ENCODE measurements at regions not wholly inside any gene's neighbourhood (a gene's known extent, or its start where the extent isn't known, plus 50 kb on each side); places are given as distances from the start of the nearest gene placed in this dataset.

GRCh38 chr6:23446469-23446967, 679.5 kb upstream of the NRSN1 start:
- TF ChIP-seq, protein P1, sequence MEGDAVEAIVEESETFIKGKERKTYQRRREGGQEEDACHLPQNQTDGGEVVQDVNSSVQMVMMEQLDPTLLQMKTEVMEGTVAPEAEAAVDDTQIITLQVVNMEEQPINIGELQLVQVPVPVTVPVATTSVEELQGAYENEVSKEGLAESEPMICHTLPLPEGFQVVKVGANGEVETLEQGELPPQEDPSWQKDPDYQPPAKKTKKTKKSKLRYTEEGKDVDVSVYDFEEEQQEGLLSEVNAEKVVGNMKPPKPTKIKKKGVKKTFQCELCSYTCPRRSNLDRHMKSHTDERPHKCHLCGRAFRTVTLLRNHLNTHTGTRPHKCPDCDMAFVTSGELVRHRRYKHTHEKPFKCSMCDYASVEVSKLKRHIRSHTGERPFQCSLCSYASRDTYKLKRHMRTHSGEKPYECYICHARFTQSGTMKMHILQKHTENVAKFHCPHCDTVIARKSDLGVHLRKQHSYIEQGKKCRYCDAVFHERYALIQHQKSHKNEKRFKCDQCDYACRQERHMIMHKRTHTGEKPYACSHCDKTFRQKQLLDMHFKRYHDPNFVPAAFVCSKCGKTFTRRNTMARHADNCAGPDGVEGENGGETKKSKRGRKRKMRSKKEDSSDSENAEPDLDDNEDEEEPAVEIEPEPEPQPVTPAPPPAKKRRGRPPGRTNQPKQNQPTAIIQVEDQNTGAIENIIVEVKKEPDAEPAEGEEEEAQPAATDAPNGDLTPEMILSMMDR (conservative IDR thresholded peaks at IDR 0.05; ENCODE audit: low read depth, low read length), result peak; percentile 76
- no peak overlapping the region for H3K4me3 ChIP-seq (ENCODE audit: low read depth, low read length)
- DNase-seq (ENCODE audit: low read depth), result no peak

- H3K4me3 ChIP-seq (ENCODE audit: low read depth, low read length), result no peak overlapping the region
- TF ChIP-seq, protein P1 (conservative IDR thresholded peaks at IDR 0.05; ENCODE audit: low read depth, low read length), result no peak
- DNase-seq (ENCODE audit: low read depth), result no peak
Observed at GRCh38 chr6:23447731-23448130, 678.3 kb upstream of the NRSN1 start.

- no peak overlapping the region for H3K4me3 ChIP-seq (ENCODE audit: low read depth, low read length)
- TF ChIP-seq, protein P1 (conservative IDR thresholded peaks at IDR 0.05; ENCODE audit: low read depth, low read length), result no peak
- DNase-seq (ENCODE audit: low read depth), result no peak
Observed at GRCh38 chr6:23448281-23448680, 677.7 kb upstream of the NRSN1 start.

- no peak overlapping the region for H3K4me3 ChIP-seq (ENCODE audit: low read depth, low read length)
- TF ChIP-seq, protein P1 (conservative IDR thresholded peaks at IDR 0.05; ENCODE audit: low read depth, low read length), result no peak
- DNase-seq (ENCODE audit: low read depth), result peak; percentile 13
Observed at GRCh38 chr6:23454080-23454976, 671.7 kb upstream of the NRSN1 start.

DNA sequence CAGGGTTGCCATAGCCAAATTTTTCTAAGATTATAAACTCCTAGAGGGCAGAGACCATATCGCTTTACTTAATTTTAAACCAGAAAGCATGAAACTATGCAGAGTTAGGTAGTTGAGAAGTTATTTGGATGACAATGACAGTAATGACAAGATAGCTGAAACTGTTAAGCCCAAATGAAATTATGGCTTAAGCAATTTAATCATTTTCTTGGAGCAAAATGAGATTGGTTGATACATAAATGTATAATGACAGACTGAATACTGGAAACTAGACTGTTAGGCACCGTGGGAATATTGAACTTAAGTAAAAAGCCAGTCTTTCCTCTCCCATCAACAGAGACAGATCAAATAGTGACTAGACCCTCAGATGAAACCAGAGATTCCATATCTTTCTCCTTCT, 670.3 kb upstream of the NRSN1 start:
- DNase-seq (ENCODE audit: low read depth), result no peak
- TF ChIP-seq, protein P1 (conservative IDR thresholded peaks at IDR 0.05; ENCODE audit: low read depth, low read length), result no peak
- H3K4me3 ChIP-seq (ENCODE audit: low read depth, low read length), result no peak overlapping the region

- no peak for DNase-seq (ENCODE audit: low read depth)
- no peak overlapping the region for H3K4me3 ChIP-seq (ENCODE audit: low read depth, low read length)
- TF ChIP-seq, protein P1 (conservative IDR thresholded peaks at IDR 0.05; ENCODE audit: low read depth, low read length), result no peak
Observed at GRCh38 chr6:23456396-23456795, 669.6 kb upstream of the NRSN1 start.
